Common myeloid progenitor, CD34-positive (primary cell): ENCODE measurements at regions not wholly inside any gene's neighbourhood (a gene's known extent, or its start where the extent isn't known, plus 50 kb on each side); places are given as distances from the start of the nearest gene placed in this dataset.

Experiments
- CTCF ChIA-PET: fragments of 350-600 bp; sonication (Branson Sonifier 250); formaldehyde crosslinking; loops from one replicate; lab custom pipeline; 2021; ENCODE audit warnings: antibody characterized with exemption; lab: Charles Lee
- POLR2A ChIA-PET: fragments of 350-600 bp; sonication (Branson Sonifier 250); formaldehyde crosslinking; loops from one replicate; lab custom pipeline; 2021; ENCODE audit warnings: antibody characterized with exemption; lab: Charles Lee
- DNase-seq, 3 donors: peaks; one replicate each; pipeline versions ENCODE4 v3.0.0 to v3.0.0-alpha.2; 2013
- H3K27ac ChIP-seq, 2 experiments: 1 replicate in 1 of 2; 2 replicates in 1 of 2; pipeline ENCODE4 v1.7.0; 2013; ENCODE audit warnings: inconsistent platforms in 2 of 2, low read length in 2 of 2, mild to moderate bottlenecking in 2 of 2, low read depth in 1 of 2, moderate library complexity in 1 of 2; ENCODE audit not compliant: severe bottlenecking in 2 of 2, insufficient read depth in 1 of 2, poor library complexity in 1 of 2
- H3K27me3 ChIP-seq, 5 experiments: replicated peaks in 2 of 5; 1 replicate in 3 of 5; 2 replicates in 2 of 5; pipeline versions ENCODE4 v1.6.1 to v1.7.0; 2013; ENCODE audit warnings: low read length in 4 of 5, mild to moderate bottlenecking in 2 of 5, moderate library complexity in 2 of 5, inconsistent platforms in 1 of 5; ENCODE audit not compliant: insufficient read depth in 5 of 5, control insufficient read depth in 4 of 5
- H3K36me3 ChIP-seq, 4 experiments: 1 replicate in 2 of 4; 2 replicates in 2 of 4; pipeline versions ENCODE4 v1.6.1 to v1.7.0; 2013; ENCODE audit warnings: low read length in 3 of 4, control low read depth in 1 of 4, mild to moderate bottlenecking in 1 of 4; ENCODE audit not compliant: control insufficient read depth in 4 of 4, insufficient read depth in 4 of 4
- H3K4me1 ChIP-seq, 4 experiments: 1 replicate in 3 of 4; 2 replicates in 1 of 4; pipeline versions ENCODE4 v1.6.1 to v1.7.1; 2013; ENCODE audit warnings: low read length in 3 of 4, mild to moderate bottlenecking in 3 of 4, control low read depth in 1 of 4, inconsistent platforms in 1 of 4, moderate library complexity in 1 of 4; ENCODE audit not compliant: control insufficient read depth in 4 of 4, insufficient read depth in 4 of 4; ENCODE audit errors: control extremely low read depth in 1 of 4
- H3K4me3 ChIP-seq, 7 experiments: 1 replicate in 4 of 7; 2 replicates in 3 of 7; pipeline versions ENCODE4 v1.5.1 to v1.7.0; 2013; ENCODE audit warnings: mild to moderate bottlenecking in 7 of 7, low read length in 6 of 7, moderate library complexity in 6 of 7, inconsistent platforms in 2 of 7, low read depth in 2 of 7, control low read depth in 1 of 7; ENCODE audit not compliant: insufficient read depth in 4 of 7, control insufficient read depth in 1 of 7; ENCODE audit errors: extremely low read depth in 1 of 7
- H3K9me3 ChIP-seq, 5 experiments: 1 replicate in 4 of 5; 2 replicates in 1 of 5; pipeline versions ENCODE4 v1.6.1 to v1.7.1; 2013; ENCODE audit warnings: low read length in 4 of 5, mild to moderate bottlenecking in 2 of 5, inconsistent platforms in 1 of 5, low read depth in 1 of 5, moderate library complexity in 1 of 5; ENCODE audit not compliant: control insufficient read depth in 4 of 5, insufficient read depth in 2 of 5; ENCODE audit errors: control extremely low read depth in 1 of 5
- WGBS: methylation state at CpG from one replicate; pipeline ENCODE4 v1.1.5; 2013; ENCODE audit not compliant: insufficient coverage; 5-methylcytosine and 5-hydroxymethylcytosine counted together

DNA sequence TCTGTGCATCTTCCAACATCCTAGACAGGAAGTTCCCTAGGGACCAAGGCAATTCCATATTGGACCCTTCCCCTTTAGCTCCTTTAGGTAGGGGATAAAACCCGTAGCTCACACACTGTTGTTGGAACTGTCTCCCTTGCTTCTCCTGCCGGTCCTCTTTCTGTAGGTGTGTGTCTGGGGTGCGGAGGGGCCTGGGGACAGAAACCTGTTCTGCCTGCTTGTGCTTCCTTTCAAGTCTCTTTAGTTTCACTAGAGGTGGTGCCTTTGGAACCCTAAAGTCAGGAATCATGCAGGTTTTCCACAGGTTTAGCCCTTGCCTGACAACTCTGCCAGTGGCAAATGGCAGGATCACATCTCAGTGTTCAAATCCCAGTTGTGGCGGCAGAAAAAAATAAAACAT is 74.6 kb upstream of the PTGFRN start:
- WGBS = 100% methylated on average over 3 of the region's 4 CpGs
- no peak for DNase-seq
- peaks cover 0 to 3% (median 0%) of the 10 kb centered on the region in 5 experiments for H3K9me3 ChIP-seq
- H3K27me3 ChIP-seq = no peaks in the 10 kb centered on the region
- no peak overlapping the region for H3K4me3 ChIP-seq
- H3K4me1 ChIP-seq = peaks cover 4 to 10% (median 6%) of the 10 kb centered on the region in 4 experiments
- H3K36me3 ChIP-seq = no peaks in the 10 kb centered on the region
- CTCF ChIA-PET = interaction anchor here (1.0 kb wide), 1 partner anchor 17 kb away, joined by 3 read pairs; no protein-coding TSS in a partner anchor
- no peak overlapping the region for H3K27ac ChIP-seq
- POLR2A ChIA-PET = no interaction called here

DNA sequence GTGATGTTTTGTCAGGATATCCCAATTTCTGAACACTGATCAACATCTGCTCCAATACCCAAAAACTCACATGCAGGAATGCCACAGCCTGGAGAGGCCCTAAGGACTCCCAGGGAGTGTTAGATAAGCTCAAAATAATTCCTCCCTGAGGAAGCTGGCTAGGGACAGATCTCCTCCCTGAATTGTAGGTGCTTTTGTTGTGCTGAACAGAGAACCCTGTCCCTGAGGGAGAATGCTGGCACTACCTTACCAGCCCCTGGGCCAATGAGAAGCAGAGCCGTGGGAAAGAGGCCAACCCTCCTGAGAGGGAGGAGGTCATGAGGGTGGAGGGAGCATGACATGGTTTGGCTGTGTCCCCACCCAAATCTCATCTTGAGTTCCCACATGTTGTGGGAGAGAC is 73.6 kb upstream of the PTGFRN start:
- POLR2A ChIA-PET = no interaction called here
- Histone ChIP-seq H3K4me3 (no peak overlapping the region), H3K9me3 (peaks cover 0 to 3% (median 0%) of the 10 kb centered on the region in 5 experiments), H3K4me1 (peaks cover 4 to 10% (median 6%) of the 10 kb centered on the region in 4 experiments), H3K27me3 (no peaks in the 10 kb centered on the region), H3K27ac (no peak overlapping the region), H3K36me3 (no peaks in the 10 kb centered on the region)
- no peak for DNase-seq
- 100% methylated on average over 1 of the region's 1 CpG for WGBS
- CTCF ChIA-PET = interaction anchor here (1.0 kb wide), 1 partner anchor 18 kb away, joined by 3 read pairs; no protein-coding TSS in a partner anchor

DNA sequence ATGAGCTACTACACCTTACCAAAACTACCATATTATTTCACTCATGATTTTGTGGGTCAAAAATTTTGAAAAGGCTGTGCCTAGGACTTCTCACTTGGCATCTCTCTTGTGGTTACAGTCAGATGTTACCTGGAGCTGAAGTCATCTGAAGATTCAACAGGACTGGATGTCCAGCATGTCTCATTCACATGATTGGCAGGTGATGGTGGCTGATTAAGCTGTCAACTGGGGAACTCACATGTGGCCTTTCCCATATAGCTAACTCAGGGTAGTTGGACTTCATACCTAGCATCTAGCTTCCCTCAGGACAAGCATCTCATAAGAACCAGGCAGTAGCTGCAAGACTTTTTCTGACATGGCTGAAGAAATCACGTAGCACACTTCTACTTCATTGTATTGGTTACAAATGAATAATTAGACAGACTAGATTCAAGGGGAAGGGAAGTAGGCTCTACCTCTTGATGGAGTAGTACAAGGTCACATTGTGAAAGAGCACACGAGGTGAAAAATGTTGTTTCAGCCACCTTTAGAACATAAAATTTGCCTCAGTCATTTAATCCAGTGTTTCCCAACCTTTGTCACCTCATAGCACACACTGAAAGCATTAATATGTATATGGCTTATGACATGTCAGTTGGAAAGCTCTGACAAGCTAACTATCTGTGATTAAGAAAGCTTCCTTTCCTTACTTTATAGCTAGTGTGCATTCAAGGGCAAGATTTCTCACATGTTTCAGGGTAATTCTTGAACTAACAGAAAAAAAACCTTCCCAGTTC is 68.0 kb upstream of the PTGFRN start:
- Histone ChIP-seq H3K36me3 (no peaks in the 10 kb centered on the region), H3K27ac (no peak overlapping the region), H3K9me3 (peaks cover 0 to 3% (median 0%) of the 10 kb centered on the region in 5 experiments), H3K4me3 (no peak overlapping the region), H3K4me1 (peaks cover 0 to 8% (median under 1%) of the 10 kb centered on the region in 4 experiments), H3K27me3 (no peaks in the 10 kb centered on the region)
- ChIA-PET CTCF (interaction anchor here (0.6 to 3.7 kb wide), 7 partner anchors 8 to 287 kb away, joined by 3 to 14 read pairs (median 4); no protein-coding TSS in a partner anchor), POLR2A (no interaction called here)
- 100% methylated on average over 1 of the region's 2 CpGs for WGBS
- no peak for DNase-seq

DNA sequence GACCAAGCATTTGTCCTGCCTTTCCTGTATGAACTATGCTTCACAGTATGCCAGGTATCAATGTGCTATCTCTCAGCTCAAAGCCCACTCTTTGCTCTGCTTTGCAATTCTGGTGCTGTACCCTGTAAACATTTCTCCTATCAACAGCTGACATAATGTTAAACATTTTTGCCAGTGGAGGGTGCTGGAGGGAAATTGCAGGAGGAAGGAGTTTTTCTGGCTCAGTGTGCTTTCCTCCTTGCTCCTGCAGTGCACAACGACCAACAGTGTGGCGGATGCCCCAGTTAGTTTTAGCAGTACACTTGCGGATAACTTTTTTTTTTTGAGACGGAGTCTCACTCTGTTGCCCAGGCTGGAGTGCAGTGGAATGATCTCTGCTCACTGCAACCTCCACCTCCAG is 67.1 kb upstream of the PTGFRN start:
- H3K27ac ChIP-seq = no peak overlapping the region
- WGBS = 86% methylated on average over 4 of the region's 4 CpGs
- peaks cover 0 to 8% (median under 1%) of the 10 kb centered on the region in 4 experiments for H3K4me1 ChIP-seq
- no peak for DNase-seq
- H3K9me3 ChIP-seq = no peaks in the 10 kb centered on the region
- ChIA-PET POLR2A (no interaction called here), CTCF (interaction anchor here (0.6 to 3.7 kb wide), 6 partner anchors 9 to 286 kb away, joined by 3 to 14 read pairs (median 4); no protein-coding TSS in a partner anchor)
- H3K36me3 ChIP-seq = no peaks in the 10 kb centered on the region
- H3K4me3 ChIP-seq = no peak overlapping the region
- no peaks in the 10 kb centered on the region for H3K27me3 ChIP-seq

DNA sequence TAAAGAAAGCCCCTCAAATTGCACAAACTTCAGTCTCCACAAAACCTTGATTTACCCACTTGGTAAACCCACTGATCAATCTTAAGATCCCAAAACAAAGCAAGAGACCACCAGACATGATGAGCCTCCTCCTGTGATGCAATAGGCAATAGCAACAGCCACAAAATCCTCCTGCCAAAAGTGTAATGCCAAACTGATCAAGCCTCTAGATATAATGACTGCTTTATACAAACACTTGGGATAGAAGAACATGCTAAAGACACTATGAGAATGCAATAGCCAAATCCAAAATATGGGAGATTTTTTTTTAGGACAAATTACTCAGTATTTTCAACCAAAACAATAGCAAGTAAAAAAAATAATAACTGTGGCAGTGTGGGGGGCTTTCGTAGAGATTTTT is 64.9 kb upstream of the PTGFRN start:
- ChIA-PET CTCF (interaction anchor here (1.2 to 3.7 kb wide), 2 partner anchors 11 to 17 kb away, joined by 3 to 14 read pairs; no protein-coding TSS in a partner anchor), POLR2A (no interaction called here)
- H3K36me3 ChIP-seq = no peaks in the 10 kb centered on the region
- DNase-seq = no peak
- no peaks in the 10 kb centered on the region for H3K27me3 ChIP-seq
- no peaks in the 10 kb centered on the region for H3K9me3 ChIP-seq
- H3K4me3 ChIP-seq = no peak overlapping the region
- no CpG with 5 or more reads among the region's 1 CpG for WGBS
- H3K27ac ChIP-seq = no peak overlapping the region
- H3K4me1 ChIP-seq = peaks cover 0 to 8% (median under 1%) of the 10 kb centered on the region in 4 experiments

DNA sequence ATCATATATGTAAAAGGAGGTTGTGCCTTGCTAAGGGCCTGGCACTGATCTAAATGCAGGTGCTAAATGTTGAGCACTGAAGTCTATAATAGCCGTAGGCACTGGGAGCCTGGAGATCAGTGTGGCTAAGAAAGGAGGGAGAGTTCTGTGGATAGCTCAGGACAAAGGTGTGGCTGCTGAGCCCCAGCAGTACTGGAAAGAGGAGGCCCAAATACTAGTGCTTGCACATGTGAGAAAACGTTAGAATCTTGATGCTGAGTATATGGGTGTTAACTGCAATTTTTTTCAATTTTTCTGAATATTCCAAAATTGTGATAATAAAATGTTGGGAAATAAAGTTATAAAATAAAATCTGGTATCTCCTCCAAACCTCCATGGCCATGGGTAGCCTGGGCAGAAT is 62.5 kb upstream of the PTGFRN start:
- Histone ChIP-seq H3K9me3 (no peaks in the 10 kb centered on the region), H3K27me3 (no peaks in the 10 kb centered on the region), H3K4me3 (no peak overlapping the region), H3K36me3 (no peaks in the 10 kb centered on the region), H3K4me1 (peaks cover 0 to 8% (median under 1%) of the 10 kb centered on the region in 4 experiments), H3K27ac (no peak overlapping the region)
- WGBS = 100% methylated on average over 1 of the region's 2 CpGs
- no peak for DNase-seq
- POLR2A ChIA-PET = no interaction called here
- CTCF ChIA-PET = no interaction called here
